Vagina (tissue), 2 donors: ENCODE measurements at regions not wholly inside any gene's neighbourhood (a gene's known extent, or its start where the extent isn't known, plus 50 kb on each side); places are given as distances from the start of the nearest gene placed in this dataset.

Source experiments
- DNase-seq, 2 donors: peaks; one replicate each; pipeline ENCODE4 v3.0.0-alpha.2; 2017; ENCODE audit errors: extremely low spot score in 2 of 2
- H3K27ac ChIP-seq: fragments of 200-600 bp; sonication (generic); one replicate; pipeline ENCODE4 v1.5.1; 2019
- H3K27me3 ChIP-seq: fragments of 200-600 bp; sonication (generic); one replicate; pipeline ENCODE4 v1.5.1; 2019
- H3K36me3 ChIP-seq, 2 donors: fragments of 200-600 bp; sonication (generic); one replicate each; pipeline ENCODE4 v1.5.1; 2017 to 2019
- H3K4me1 ChIP-seq: fragments of 200-600 bp; sonication (generic); one replicate; pipeline ENCODE4 v1.5.1; 2019
- H3K4me3 ChIP-seq, 2 donors: fragments of 200-600 bp; sonication (generic); 1 replicate in 1 of 2; 2 replicates in 1 of 2; pipeline ENCODE4 v1.5.1; 2016 to 2019
- H3K9me3 ChIP-seq: fragments of 200-600 bp; sonication (generic); one replicate; pipeline ENCODE4 v1.5.1; 2019
- POLR2A ChIP-seq, 2 donors: fragments of 450-650 bp; IDR thresholded peaks; one replicate each; pipeline ENCODE4 v1.6.1; 2017; ENCODE audit warnings: antibody characterized with exemption in 2 of 2, mild to moderate bottlenecking in 2 of 2, moderate library complexity in 2 of 2
- POLR2AphosphoS5 ChIP-seq, 2 donors: sonication (generic); formaldehyde crosslinking; IDR thresholded peaks; one replicate each; pipeline ENCODE4 v1.9.0; 2017; ENCODE audit warnings: antibody characterized with exemption in 2 of 2, mild to moderate bottlenecking in 2 of 2, low read depth in 1 of 2; ENCODE audit not compliant: insufficient read depth in 1 of 2
- intact Hi-C: fragments of 100-400 bp; cut with DNase I; formaldehyde crosslinking; loops from one replicate; pipeline ENCODE4 v1.15.1; 2023
- TF ChIP-seq, protein P1 (sequence below), 3 experiments: fragments of 450-650 bp in 2 of 3; fragments of 200-600 bp in 1 of 3; sonication (generic) in 1 of 3; IDR thresholded peaks; one replicate each; pipeline ENCODE4 v1.5.1; 2017 to 2019; ENCODE audit warnings: antibody characterized with exemption in 3 of 3, mild to moderate bottlenecking in 2 of 3, moderate library complexity in 2 of 3

DNA sequence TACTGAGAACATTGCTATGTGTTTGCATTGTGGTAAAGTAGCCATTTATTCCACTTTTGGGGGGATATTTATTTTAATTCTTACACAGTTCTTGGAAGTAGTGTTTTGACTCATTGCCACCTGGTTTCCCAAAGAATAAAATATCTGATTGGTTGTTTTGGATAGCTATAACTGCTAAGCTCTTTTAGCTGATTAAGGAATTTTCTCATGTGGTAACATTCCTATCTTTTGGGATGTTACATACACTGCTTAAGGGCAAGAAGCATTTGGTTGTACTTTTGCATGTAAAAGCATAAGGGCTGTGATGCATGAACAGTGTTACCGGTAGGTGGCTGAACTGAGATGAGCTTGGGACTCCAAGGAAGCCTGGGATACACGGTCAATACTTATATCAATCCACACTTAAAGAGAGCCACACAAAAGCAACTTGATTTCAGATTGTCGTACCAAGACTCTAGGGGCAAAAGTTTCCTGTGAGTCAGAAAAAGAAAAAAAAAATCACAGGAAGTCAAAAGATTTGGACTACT is 71.4 kb upstream of the PRKD1 start:
- no peak overlapping the region for H3K4me3 ChIP-seq
- H3K4me1 ChIP-seq = no peaks in the 10 kb centered on the region
- H3K27ac ChIP-seq = no peak overlapping the region
- no peak for DNase-seq
- no peaks in the 10 kb centered on the region for H3K9me3 ChIP-seq
- H3K36me3 ChIP-seq = no peaks in the 10 kb centered on the region
- intact Hi-C loops = no loop called here
- H3K27me3 ChIP-seq = no peaks in the 10 kb centered on the region
- TF ChIP-seq POLR2AphosphoS5 (IDR thresholded peaks at IDR 0.05; ENCODE audit: insufficient read depth in 1 of 2, low read depth in 1 of 2) (no peak), POLR2A (IDR thresholded peaks at IDR 0.05) (no peak)

DNA sequence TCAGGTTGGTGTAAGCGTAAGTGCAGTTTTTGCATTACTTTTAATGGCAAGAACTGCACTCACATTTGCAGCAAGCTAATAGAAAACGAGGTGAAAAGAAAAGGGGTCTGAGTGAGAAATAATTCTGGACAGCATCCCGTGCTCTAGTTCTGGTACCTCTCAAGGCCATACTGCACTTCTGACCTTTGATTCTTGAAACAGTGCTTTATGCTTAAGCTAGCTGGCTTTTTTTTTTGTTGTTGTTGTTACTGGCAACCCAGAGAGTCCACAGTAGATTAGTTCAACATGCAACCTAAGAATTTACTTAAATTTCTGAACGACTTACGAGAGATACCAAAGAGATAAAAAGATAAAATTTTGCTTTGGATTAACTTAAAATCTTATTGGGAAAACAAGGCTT is 75.2 kb upstream of the PRKD1 start:
- no peaks in the 10 kb centered on the region for H3K36me3 ChIP-seq
- TF ChIP-seq, protein P1, sequence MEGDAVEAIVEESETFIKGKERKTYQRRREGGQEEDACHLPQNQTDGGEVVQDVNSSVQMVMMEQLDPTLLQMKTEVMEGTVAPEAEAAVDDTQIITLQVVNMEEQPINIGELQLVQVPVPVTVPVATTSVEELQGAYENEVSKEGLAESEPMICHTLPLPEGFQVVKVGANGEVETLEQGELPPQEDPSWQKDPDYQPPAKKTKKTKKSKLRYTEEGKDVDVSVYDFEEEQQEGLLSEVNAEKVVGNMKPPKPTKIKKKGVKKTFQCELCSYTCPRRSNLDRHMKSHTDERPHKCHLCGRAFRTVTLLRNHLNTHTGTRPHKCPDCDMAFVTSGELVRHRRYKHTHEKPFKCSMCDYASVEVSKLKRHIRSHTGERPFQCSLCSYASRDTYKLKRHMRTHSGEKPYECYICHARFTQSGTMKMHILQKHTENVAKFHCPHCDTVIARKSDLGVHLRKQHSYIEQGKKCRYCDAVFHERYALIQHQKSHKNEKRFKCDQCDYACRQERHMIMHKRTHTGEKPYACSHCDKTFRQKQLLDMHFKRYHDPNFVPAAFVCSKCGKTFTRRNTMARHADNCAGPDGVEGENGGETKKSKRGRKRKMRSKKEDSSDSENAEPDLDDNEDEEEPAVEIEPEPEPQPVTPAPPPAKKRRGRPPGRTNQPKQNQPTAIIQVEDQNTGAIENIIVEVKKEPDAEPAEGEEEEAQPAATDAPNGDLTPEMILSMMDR (IDR thresholded peaks at IDR 0.05) = no peak
- TF ChIP-seq POLR2AphosphoS5 (IDR thresholded peaks at IDR 0.05; ENCODE audit: insufficient read depth in 1 of 2, low read depth in 1 of 2) (no peak), POLR2A (IDR thresholded peaks at IDR 0.05) (no peak)
- DNase-seq = no peak
- H3K9me3 ChIP-seq = no peaks in the 10 kb centered on the region
- no peak overlapping the region for H3K27ac ChIP-seq
- no peak overlapping the region for H3K4me3 ChIP-seq
- intact Hi-C loops = loop anchor here (10.0 kb wide), 1 partner anchor 458 kb away; no protein-coding TSS in a partner anchor
- no peaks in the 10 kb centered on the region for H3K27me3 ChIP-seq
- no peaks in the 10 kb centered on the region for H3K4me1 ChIP-seq

DNA sequence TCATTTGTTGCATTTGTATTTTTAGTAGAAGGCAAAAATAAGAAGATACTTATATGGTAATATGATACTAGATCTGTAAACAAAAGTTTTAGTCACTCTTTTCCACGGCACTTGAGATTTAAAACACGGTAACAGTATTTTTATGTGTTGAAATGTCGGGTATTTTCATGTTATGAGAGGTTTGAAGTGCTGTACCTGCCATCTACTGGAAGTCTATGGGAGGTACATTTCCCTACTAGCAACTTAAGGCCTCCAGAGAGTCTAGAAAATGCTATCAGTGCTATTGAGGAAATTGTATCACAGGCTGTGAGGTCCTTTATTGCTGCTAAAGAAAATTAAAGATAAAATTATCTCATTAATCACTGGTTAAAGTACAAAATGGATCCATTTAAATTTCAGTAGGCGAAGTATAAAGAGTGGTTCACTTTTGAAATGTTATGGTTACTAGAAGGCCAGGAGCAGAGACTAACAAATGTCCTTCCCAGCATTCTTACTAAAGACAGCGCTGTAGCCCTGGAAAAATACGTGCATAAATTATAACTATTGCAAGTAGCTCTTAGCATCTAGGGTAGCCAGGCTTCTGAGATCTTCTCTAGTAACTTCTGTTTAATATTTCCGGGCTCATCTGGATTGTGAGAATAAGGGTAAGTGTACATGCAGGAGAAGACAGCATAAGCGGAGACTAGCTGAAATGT is 77.6 kb upstream of the PRKD1 start:
- Histone ChIP-seq H3K27ac (no peak overlapping the region), H3K4me3 (no peak overlapping the region), H3K4me1 (no peaks in the 10 kb centered on the region), H3K27me3 (no peaks in the 10 kb centered on the region), H3K9me3 (no peaks in the 10 kb centered on the region), H3K36me3 (no peaks in the 10 kb centered on the region)
- no peak for DNase-seq
- intact Hi-C loops = loop anchor here (10.0 kb wide), 1 partner anchor 460 kb away; no protein-coding TSS in a partner anchor
- TF ChIP-seq POLR2A (IDR thresholded peaks at IDR 0.05) (no peak), POLR2AphosphoS5 (IDR thresholded peaks at IDR 0.05; ENCODE audit: insufficient read depth in 1 of 2, low read depth in 1 of 2) (no peak)
- TF ChIP-seq, protein P1 (IDR thresholded peaks at IDR 0.05) = peak in 2 of 3 experiments; percentile 49 to 61

DNA sequence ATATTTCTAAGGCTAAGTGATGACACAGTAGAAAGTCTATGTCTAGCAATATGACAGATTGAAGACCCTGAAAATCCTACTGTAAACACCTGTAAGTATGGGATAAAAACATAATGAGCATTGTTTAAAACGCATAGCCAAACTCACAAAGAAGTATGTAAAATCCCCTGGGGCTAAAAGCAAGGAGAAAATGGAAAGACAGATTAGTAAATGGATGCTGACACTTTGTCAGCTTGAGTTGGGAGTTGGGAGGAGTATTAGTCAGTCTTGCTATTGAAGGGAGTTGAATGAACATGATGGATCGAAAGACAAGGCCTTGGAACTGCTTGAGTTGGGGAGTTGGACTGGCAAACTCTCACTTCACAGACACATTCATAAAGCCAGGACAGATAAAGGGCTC is 79.0 kb upstream of the PRKD1 start:
- no peak for DNase-seq
- no peaks in the 10 kb centered on the region for H3K36me3 ChIP-seq
- H3K27me3 ChIP-seq = no peaks in the 10 kb centered on the region
- no peak overlapping the region for H3K27ac ChIP-seq
- H3K4me3 ChIP-seq = no peak overlapping the region
- TF ChIP-seq POLR2A (IDR thresholded peaks at IDR 0.05) (no peak), POLR2AphosphoS5 (IDR thresholded peaks at IDR 0.05; ENCODE audit: insufficient read depth in 1 of 2, low read depth in 1 of 2) (no peak)
- TF ChIP-seq, protein P1 (IDR thresholded peaks at IDR 0.05) = no peak
- no peaks in the 10 kb centered on the region for H3K4me1 ChIP-seq
- H3K9me3 ChIP-seq = no peaks in the 10 kb centered on the region
- intact Hi-C loops = loop anchor here (10.0 kb wide), 1 partner anchor 462 kb away; no protein-coding TSS in a partner anchor

DNA sequence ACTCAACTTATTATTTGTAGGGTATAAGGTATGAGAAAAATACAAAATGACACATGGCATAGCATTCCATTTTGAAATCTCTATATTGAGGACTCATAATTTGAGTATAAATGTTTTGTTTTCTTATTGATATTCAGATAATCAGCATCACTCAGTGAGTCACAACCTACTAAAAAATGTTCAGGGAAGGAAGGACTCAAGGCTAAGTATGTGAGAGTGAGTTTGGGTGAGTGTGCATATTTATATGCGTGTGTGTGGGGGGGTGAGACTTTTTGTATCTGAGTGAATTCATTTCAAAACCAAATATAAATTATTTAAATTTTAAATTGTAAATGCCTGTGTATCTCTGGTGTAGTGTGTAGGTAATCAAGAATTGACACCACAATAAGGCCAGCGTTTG is 87.8 kb upstream of the PRKD1 start:
- Histone ChIP-seq H3K9me3 (no peaks in the 10 kb centered on the region), H3K27me3 (no peaks in the 10 kb centered on the region), H3K27ac (no peak overlapping the region), H3K4me1 (no peaks in the 10 kb centered on the region), H3K4me3 (no peak overlapping the region), H3K36me3 (no peaks in the 10 kb centered on the region)
- intact Hi-C loops = no loop called here
- DNase-seq = no peak
- TF ChIP-seq POLR2A (IDR thresholded peaks at IDR 0.05) (no peak), POLR2AphosphoS5 (IDR thresholded peaks at IDR 0.05; ENCODE audit: insufficient read depth in 1 of 2, low read depth in 1 of 2) (no peak)
- TF ChIP-seq, protein P1 (IDR thresholded peaks at IDR 0.05) = no peak
